HG02759 (cell line): ENCODE measurements at regions not wholly inside any gene's neighbourhood (a gene's known extent, or its start where the extent isn't known, plus 50 kb on each side); places are given as distances from the start of the nearest gene placed in this dataset.
"Not testable (repeated sequence)": the region's sequence is repeated elsewhere in the genome, so short reads cannot be mapped to it uniquely, and the experiment has no call there.

Experiments used
- ATAC-seq: cut with Tn5 transposase; IDR thresholded peaks from one replicate; pipeline ENCODE4 v1.9.1; 2021; ENCODE audit warnings: mild to moderate bottlenecking, moderate library complexity; ENCODE audit not compliant: unreplicated experiment

DNA sequence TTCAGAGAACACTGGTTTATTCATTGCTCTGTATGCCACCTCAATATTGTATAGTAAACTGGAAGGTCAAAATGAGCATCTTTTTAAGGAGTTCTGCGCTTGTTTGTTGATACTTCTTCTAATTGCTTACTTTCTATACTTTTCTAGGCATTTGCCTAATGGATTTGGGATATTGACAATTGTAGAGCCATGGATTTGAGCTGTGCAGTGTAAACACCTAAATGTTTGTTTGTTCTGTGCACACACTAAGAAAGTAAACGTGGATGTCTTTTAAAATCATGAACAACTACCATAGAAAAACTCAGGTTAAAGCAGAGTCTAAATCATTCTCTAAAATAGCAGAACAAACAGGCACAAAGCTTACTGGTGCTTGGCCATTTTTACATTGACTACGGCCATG is 436.6 kb upstream of the GBE1 start:
- ATAC-seq, result no peak

DNA sequence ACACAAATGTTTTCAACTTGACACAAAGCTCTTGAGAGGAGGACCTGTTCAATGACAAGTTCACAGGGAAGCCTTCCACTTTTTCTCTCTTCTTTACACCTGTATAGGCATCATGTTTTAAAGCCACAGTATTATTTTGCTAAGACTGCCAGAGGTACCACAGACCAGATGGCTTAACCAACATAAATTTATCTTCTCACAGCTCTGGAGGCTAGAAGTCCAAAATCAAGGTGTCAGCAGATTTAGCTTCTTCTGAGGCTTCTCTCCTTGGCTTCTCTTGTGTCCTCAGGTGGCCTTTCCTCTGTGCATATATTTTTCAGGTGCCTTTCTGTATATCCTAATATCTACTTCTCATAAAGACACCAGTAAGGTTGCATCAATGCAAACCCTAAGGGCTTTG is 435.2 kb upstream of the GBE1 start:
- ATAC-seq, result no peak

DNA sequence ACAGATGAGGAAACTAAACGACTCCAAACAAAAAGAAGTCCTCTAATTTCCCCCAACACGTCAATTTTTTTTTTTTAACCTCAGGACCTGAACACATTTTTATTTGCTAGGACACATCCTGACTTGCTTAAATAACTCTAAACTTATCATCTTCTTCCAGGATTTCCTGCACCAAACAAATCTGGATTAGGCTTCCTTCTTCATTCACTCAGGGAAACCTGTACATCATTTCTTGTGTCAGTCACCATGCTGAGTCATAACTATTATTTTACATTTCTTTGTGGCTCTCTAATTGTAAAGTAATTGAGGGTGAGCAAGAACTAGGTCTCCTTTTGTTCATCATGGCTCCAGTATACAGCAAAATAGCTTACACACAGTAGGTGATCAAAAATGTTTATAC is 433.4 kb upstream of the GBE1 start:
- ATAC-seq, result no peak

DNA sequence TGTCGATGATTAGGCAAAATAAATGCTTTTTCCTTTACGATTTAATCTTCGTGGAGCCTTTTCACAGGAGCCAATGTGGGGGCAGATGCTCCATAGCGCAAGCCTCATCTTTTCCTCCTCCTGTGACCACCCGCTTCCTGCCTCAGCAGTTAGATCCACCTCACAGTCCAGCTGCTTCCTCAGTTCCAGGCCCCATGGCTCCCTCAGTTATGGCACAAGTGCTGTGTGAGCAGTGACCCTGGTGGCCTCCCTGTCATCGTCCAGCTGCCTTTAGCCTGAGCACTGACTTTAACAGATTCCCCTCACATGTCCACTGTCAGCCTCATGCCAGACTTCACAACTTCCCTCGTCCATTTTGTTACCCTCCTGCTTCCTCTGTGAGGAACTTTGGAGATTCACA is 424.6 kb upstream of the GBE1 start:
- ATAC-seq, result no peak

DNA sequence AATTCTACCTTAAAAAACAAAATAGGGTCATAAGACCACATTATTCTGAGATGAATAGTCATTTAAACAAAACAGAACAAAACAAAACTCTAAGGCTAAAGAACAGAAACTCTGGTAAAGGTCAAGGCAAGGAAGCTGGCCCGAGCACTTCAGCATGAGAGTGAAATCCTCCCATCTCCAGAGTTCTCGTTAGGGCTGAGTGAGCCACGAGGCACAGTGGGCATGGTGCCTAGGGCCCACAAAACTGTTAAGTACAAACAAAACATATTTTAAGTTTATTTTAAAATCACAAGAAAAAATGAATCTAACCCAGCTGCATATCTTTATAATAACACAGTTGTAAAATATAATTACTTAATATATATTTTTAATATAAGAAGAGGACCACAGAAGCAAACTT is 417.8 kb upstream of the GBE1 start:
- ATAC-seq, result no peak

DNA sequence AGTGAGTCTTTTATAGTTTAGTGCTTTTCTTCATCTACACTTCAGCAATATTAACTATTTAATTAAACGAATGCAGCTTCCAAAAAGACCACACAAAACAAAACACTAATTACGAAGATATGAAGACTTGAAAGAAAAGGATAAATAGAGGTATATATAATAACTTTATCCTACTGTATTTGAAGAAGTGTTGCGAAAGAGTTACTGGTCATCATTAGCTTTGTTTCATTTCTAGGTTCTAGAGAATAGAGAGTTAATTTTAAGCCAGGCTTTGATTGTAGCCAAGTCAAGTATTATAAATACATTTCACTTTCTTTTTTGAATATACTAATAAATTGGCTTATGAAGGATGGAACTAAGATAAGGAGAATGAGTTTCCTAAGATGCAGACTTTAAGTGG is 416.8 kb upstream of the GBE1 start:
- no peak for ATAC-seq

DNA sequence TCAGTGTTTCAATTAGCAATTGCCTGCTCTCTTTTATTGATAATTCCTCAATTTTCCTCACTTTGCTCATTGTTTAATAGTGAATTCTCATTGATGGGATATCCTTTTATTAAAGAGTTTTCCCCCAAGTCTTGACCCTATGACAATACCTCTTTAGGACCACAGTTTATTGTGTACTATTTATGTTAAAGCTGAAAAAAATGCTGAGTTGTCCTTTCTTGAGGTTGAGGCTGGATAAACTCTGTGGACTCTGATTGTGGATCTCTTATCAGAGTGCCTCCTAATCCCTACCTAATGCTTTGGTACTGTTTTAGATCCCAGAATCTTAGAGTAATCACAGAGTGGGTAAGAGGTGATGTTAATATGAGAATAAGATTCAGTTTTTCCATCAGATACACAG is 416.3 kb upstream of the GBE1 start:
- no peak for ATAC-seq

DNA sequence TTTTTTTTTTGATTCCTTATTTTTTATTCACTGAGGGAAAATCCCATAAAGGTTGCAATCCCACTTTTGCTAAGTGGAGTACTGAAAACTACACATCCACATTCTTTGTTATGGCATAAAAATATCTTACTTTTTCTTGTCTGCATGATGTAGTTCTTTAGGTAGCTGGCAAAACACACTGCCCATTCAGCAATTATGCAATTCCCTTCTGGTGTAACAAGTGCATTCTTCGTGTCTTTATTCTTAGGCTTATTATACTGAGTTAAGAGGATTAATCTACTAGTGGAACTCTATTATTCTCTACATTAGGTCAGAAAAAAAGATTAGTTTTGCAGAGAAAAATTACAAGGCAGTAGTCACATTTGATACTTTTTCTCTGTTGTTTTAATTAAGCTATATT is 403.8 kb upstream of the GBE1 start:
- ATAC-seq, result no peak

DNA sequence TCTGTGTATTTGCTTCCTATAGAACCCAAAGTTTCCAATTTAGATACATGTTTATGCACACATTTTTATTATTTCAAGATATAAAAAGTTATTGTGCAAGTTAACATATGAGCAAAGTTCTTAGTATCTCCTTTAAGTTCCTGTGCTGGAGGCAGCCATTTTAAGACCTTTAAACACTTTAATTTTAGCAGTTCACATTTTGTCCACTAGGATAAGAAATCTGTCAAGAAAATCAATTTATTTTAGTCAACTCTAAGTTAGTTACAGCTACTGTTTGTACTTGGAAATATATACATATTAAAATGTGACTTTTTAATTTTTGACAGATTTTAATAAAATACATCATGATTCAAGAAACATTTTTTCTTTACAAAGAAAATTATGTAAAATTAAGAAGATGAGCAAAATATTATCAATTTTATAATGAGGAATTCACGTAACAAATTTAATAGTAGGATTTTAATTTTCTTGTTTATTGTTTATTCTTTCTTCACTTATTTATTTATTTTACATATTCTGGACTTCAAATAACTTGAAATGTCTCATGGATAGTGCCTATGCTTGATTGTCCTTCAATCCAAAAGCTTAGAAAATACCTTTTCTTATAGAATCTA is 402.6 kb upstream of the GBE1 start:
- no peak for ATAC-seq

DNA sequence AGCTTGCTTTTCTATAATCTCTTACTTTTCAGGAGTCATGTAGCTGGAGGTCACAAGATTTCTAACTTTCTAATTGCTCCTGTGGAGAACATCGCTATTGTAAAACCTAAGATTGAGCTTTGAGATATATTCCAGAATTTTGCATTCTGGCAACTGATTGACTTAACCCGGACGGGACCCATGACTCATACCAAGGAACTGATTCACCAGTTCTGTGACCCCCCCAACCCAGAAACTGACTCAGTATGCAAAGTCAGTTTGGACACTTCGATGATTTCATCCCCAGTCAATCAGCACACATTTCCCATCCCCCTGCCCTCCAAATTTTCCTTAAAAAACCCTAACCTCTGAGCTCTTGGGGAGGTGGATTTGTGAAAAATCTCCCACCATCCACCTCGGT is 396.5 kb upstream of the GBE1 start:
- ATAC-seq, result no peak

DNA sequence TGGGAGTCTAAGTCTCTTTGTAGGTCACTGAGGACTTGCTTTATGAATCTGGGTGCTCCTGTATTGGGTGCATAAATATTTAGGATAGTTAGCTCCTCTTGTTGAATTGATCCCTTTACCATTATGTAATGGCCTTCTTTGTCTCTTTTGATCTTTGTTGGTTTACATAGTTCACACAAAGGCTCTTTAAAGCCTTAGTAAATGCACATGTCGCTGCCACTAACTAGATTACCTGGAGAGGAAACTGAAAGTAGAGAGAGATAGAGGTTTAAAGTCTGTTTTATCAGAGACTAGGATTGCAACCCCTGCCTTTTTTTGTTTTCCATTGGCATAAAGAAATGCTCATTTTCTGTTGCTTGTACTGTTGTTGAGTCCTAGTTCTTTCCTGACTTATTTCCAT is 392.4 kb upstream of the GBE1 start:
- not testable (repeated sequence) for ATAC-seq

DNA sequence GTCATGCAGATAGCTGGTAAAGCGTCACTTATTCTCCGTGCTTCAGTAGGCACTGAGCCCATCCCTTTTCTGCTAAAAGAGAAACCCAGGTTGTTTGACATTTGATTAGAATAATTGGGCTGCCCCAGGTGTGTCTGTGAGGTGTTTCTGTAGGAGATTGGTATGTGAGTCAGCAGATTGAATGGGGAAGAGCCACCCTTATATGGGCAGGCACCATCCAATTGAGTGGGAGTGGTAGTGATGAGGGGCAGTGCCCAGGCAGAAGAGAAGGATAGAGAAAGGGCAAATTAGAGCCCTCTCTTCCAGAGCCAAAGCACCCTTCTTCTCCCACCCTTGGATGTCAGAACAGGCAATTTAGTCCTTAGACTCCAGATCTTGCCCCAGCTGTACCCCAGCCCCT is 384.3 kb upstream of the GBE1 start:
- no peak for ATAC-seq

DNA sequence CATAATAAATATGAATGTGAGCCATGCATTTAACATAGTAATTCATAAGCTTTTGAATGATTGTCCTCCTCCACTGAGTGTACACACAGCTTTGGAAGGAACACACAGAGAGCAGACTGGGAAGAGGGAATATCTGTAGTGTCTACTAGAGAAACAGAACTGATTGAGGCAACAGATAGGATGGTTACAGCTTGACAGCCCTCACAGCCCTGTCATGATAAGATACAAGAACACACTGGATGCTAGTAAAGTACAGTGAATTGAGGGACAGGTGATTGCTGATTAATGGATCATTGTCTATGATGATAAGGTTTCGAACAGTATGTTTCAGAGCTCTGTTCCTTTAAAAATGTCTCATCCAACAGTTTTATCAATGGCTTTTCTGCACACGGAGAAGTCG is 383.4 kb upstream of the GBE1 start:
- ATAC-seq, result no peak

DNA sequence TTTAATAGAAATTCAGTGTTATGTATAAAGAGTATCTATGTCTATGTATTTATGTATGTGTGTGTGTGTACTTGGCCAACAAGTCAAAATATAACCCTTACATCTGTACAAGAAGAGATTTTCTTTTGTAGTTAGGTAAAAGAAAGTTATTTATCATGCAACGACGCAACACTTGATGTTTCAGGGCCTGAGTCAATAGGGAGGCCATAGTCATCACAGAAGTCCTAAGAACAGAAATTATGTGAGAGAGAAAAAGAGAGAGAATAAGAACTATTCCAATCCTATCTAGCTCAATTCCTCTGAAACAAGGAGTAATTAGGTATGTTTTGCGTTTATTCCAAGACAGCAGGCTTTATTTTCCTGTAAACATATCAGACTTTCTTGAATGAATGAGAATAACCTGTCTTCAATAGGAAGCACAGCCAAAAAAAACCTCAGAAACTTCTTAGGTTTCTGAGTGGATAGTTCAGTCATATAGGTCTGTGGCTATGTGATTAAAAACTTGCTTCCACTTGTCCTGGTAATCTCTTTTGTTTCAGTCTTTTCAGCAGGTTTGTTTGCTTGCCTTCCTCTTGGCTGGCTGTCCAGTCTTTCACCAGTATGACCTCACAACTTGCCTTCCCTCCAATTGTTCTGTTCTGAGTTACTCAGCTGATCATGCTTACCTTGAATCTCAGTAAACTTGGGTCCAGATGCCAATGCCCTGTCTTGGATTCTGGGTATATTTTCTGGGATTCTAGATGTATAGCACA is 382.4 kb upstream of the GBE1 start:
- ATAC-seq, result no peak

DNA sequence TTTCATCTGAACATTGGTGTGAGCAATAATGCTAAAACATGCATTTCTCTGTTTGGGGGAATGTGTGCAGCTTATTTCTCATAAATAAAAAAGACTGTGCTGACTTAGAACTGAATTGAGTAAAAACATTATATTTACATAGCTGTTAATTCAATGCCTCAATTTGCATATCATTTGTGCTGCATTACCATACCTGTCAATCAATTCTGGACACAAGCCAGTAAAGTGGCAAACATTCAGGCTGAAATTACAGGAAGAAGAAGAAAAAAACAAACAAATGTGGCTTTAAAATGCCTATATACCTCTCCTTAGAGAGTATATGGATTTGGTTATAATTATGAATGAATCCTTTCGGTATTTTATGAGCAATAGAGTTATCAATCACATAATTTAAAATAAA is 380.1 kb upstream of the GBE1 start:
- no peak for ATAC-seq

DNA sequence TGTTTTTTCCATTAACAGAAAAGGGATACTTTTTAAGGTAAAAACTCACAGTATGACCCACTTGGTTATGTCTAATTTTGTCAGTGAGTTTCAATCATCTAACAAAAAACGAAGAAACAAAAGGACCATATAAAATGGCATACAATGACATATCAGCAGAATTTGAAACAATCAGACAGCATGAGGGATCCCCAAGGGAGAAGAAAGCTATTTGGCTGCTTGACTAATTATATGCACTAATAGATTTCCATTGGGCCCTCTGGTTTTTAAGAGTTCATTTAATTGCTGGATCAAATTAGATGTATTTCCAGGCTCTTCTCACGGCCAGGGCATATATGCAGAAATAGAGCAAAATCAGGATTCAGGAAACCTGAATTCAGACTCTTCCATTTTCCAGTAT is 376.4 kb upstream of the GBE1 start:
- no peak for ATAC-seq

DNA sequence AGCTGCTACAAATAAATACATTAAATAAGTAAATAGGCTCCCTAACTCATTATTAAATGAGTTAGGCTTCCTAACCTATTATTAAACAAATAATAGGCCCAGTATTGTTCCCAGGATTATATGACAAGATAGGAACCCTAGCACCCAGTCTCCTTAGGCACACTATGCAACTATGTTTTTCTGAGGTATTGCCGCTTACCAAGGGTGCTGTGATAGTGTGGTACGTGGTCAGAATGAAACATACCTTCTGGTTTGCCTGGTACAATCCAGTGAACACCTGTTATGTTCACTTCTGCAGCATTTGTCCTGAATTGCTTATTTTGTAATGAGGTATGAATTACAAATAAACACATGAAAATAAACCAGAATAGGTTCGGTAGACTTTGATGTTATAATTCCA is 375.6 kb upstream of the GBE1 start:
- ATAC-seq, result no peak

DNA sequence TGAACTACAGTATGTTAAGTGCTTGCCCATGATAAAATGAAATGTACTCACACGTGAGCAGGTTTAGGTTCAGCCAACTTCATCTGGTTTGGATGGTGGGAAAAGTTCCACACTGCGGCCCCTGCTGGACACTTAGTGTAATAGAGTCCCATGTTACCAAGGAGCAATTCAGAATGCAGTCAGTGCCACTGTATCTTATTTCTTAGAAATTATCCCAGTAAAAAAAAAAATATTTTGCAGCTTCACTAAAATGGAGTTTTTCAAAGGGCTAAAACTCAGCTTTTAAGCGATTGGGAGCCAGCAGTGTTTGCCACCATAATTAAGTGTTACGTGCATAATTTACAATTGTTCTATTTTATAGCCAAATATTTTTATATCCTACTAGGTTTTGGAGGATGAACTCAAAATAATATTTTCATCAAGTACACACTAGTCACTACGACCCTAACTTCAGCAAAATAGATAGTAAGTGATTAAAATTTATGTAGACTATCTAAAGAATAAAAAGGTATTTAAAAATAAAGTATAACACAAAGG is 371.7 kb upstream of the GBE1 start:
- peak; percentile 95 for ATAC-seq

DNA sequence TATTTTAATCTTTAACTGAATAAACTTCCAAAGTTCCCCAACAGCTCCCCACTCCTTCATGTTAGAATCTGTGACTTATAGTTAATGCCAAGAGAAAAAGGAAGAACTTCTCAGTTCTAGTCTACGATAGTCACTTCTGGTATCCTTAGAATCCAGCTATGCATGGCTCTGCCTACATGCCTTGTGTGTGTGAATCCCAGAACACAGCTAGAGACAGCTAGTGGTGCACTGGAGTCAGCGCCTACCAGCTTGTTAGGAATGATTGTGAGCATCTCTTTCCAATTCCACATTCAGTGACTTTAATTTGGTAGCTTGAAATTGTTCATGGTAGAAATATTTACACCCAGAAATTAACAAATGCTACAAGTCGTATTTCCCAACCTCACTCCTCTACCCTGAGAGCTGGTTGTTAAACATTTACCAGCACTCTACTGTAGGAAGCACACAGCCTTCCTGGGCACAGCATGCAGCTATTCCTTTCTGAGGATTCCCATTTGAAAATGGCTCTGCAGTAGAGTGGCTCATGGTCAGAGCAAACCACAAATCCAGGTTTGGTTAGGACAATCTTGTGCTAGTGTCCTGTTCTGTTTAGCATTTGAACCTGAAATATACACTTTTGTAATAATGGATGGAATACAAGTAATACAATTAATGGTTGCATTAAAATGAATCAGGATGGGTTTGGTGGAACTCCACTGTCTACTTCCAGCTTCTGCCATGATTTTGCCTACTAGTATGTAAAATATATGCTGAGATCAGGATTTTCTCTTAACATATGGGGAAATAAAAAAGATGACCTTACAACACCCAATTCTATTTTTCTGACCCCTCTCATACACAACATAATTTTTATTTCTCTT is 371.0 kb upstream of the GBE1 start:
- ATAC-seq, result peak; percentile 18

DNA sequence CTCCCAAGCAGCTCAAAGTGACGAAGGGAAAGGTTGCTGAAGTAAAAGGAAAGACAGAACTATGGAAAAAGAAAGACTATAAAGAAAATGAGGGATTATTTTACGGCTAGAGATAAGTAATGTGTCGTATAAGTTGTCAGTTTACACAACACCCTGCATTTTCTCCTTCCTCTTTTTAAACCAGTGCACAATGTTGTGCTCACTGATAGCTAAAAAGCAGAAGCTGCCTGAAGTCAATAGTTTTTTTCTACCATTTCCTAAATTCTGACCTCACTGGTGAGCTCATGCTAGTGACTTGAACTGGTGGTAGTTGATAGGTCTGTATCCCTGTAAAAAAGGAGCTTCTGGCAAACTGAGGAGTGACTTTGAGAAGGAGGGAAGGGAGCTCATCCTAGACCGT is 368.6 kb upstream of the GBE1 start:
- ATAC-seq, result no peak

DNA sequence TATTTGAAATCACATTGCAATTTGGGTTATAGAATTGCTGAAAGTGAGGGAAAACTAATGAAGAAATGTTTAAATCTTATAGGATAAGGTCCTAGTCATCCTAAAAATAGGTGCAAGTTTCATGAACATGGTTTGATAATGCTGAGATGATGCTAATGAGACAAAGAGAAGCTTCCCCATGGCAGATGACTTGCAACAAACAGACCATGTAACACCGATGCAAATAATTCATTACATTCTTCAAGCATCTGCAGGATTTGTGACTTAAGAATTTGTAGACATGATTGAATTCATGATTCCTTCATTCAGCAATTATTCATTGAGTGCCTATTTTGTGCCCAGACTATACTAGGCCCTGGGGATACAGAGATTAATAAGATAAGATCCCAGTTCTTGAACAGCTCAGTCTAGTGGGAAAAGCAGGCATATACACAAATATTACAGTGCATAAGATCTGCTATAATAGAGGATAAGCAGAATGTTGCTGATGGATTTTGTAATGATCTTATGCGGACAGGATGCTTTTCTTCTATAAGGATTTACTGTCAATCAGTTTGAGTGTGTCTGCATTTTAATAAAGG is 367.9 kb upstream of the GBE1 start:
- ATAC-seq, result no peak
